H1 (cell line): ENCODE measurements at regions not wholly inside any gene's neighbourhood (a gene's known extent, or its start where the extent isn't known, plus 50 kb on each side); places are given as distances from the start of the nearest gene placed in this dataset.

Experiments
- NANOG ChIP-seq: IDR thresholded peaks from 2 replicates; pipeline ENCODE4 v1.6.1; 2011; ENCODE audit warnings: low read length, low read depth, mild to moderate bottlenecking, inconsistent platforms; ENCODE audit not compliant: insufficient read depth, poor library complexity, severe bottlenecking
- TAF1 ChIP-seq: IDR thresholded peaks from 2 replicates; pipeline ENCODE4 v1.6.1; 2011; ENCODE audit warnings: mild to moderate bottlenecking, low read depth, low read length

DNA sequence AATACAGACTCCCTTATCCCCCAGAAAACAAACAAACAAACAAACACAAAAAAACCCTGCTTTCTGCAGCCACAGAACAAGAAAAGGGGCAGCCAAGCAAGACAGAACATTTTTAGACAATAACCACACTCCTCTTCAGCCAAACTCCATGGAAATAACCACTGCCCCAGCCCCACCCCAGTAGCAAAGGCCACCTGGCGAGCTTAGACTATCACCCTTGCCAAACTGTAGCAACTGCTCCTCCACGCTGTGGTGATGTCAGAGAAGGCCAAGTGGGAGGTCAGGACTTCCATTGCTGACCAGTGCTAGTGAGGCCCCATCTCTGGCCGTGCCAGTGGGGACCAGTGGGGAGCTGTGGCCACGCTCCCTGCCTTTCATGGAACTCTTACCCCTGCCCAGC is 60.3 kb upstream of the CHRNA7 start (continued):
- TF ChIP-seq NANOG, result no peak
- TF ChIP-seq TAF1, result no peak
